ENCODE measurements at regions not wholly inside any gene's neighbourhood (a gene's known extent, or its start where the extent isn't known, plus 50 kb on each side); places are given as distances from the start of the nearest gene placed in this dataset.

DNA sequence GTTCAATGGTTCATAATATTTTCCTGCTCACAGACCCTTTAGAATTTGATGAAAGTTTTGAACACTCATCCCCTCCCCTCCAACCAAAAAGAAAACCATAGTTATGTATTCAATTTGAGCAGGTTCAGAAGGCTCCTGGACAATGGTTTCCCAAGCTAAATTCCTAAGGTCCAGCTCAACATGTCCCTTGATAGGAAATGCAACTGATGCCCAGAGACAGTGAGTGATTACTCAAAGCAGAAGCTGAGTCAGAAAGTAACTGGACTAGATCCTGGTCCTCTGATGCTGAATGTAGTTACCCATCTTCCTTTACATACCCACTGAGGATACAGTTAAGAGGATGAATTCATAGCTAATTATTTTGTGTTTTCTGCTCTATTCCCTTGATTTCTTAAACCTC, 218.9 kb upstream of the NCKAP5 start:
- no peak overlapping the region for H3K4me3 ChIP-seq (ENCODE audit: low read depth, low read length)
- no peak for DNase-seq (ENCODE audit: low read depth)
- TF ChIP-seq, protein P1, sequence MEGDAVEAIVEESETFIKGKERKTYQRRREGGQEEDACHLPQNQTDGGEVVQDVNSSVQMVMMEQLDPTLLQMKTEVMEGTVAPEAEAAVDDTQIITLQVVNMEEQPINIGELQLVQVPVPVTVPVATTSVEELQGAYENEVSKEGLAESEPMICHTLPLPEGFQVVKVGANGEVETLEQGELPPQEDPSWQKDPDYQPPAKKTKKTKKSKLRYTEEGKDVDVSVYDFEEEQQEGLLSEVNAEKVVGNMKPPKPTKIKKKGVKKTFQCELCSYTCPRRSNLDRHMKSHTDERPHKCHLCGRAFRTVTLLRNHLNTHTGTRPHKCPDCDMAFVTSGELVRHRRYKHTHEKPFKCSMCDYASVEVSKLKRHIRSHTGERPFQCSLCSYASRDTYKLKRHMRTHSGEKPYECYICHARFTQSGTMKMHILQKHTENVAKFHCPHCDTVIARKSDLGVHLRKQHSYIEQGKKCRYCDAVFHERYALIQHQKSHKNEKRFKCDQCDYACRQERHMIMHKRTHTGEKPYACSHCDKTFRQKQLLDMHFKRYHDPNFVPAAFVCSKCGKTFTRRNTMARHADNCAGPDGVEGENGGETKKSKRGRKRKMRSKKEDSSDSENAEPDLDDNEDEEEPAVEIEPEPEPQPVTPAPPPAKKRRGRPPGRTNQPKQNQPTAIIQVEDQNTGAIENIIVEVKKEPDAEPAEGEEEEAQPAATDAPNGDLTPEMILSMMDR (IDR thresholded peaks at IDR 0.05; ENCODE audit: insufficient read depth, low read depth, low read length, missing control alignments): no peak

DNA sequence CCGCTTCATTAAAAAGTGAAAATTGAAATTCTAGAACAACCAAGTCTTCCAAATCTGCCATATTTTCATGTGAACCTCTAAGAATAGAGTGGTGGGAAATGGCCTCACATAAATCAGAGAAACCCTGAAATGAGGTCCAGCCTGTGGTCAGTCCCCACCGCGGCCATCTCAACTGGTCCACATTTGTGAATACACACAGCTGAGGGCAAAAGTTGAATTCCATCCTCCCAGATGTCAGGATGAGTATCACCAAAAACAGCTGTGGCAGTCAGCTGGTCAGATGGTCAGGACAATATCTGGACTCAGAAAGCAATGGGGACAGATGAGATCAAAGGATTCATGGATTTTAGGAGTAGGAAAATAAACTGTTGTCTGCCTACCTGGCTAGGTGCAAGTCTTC, 219.4 kb upstream of the NCKAP5 start:
- DNase-seq (ENCODE audit: low read depth): no peak
- H3K4me3 ChIP-seq (ENCODE audit: low read depth, low read length): no peak overlapping the region
- TF ChIP-seq, protein P1 (IDR thresholded peaks at IDR 0.05; ENCODE audit: insufficient read depth, low read depth, low read length, missing control alignments): no peak

DNA sequence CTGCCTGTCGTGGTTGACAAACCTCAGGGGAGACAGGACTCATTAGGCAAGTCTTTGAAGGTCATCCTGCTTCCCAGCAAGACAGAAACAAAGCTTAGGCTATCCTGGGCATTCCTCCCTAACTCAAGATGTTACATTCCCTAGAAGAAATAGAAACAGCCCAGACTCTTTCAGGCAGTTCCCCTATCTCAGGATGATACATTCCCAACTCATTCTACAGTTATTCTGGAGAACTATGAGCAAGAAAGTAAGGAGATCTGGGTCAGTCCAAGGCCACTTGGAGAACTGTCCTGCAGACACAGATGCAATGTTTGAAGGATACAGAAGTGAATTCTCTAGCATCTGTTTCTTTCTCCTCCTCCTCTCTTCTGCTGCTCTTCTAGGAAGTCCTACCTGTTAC, 220.1 kb upstream of the NCKAP5 start:
- no peak for DNase-seq (ENCODE audit: low read depth)
- TF ChIP-seq, protein P1 (IDR thresholded peaks at IDR 0.05; ENCODE audit: insufficient read depth, low read depth, low read length, missing control alignments): no peak
- H3K4me3 ChIP-seq (ENCODE audit: low read depth, low read length): no peak overlapping the region

DNA sequence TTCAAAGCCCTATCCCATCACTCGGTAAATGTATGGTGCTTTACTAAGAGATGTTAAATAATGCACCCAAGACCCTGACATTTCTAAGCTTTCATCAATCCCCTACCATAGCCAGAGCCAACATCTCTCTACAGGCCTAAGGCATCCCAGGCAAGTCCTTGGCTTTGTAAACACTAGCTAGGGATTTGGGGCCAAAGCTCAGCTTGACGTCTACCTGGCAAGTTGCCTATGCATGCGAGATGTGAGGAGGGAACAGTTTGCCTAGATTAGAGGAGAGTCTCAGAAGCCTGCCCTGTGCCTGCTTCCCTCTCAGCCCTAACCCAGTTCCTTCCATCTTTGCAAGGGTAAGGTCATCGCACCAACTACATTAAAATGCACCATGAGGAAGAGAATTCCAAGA, 221.5 kb upstream of the NCKAP5 start:
- no peak overlapping the region for H3K4me3 ChIP-seq (ENCODE audit: low read depth, low read length)
- DNase-seq (ENCODE audit: low read depth): no peak
- TF ChIP-seq, protein P1 (IDR thresholded peaks at IDR 0.05; ENCODE audit: insufficient read depth, low read depth, low read length, missing control alignments): no peak

DNA sequence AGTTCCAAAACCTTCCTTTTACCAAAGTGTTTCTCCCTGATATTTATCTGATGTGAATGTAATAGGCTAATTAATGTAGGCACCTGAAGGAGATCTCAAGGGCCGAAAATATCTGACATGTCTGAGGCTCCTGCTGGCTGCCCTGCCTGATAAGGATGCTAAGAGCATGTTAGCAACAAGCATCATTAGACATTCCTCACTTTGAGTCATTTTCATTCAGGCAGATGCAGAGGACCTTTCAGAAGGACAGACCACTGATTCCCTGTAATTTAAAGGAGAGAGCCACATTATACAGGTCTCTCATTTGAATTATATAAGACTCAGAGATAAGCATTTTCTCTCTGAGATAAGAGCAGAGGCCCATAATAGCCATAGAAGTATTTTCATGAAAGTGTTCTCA, 222.4 kb upstream of the NCKAP5 start:
- H3K4me3 ChIP-seq (ENCODE audit: low read depth, low read length): no peak overlapping the region
- TF ChIP-seq, protein P1 (IDR thresholded peaks at IDR 0.05; ENCODE audit: insufficient read depth, low read depth, low read length, missing control alignments): no peak
- DNase-seq (ENCODE audit: low read depth): no peak

DNA sequence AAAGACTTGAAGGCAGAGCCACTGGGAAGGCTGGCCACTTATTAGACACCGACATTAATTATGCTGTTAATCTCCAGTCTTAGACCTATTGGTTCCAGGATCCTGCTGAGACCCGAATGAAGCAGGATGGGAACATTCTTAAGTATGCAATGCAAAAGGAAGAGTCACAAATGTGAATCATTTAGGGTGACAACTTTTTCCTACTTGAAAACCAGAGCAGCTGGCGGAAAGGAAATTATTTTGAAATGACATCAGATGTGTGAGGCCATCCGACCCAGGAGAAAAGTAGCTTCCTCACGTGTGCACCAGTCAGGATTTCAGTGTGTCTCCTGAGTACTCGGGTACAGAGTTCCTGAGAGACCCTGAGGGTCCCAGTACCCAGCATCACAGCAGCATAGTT, 222.9 kb upstream of the NCKAP5 start:
- TF ChIP-seq, protein P1 (IDR thresholded peaks at IDR 0.05; ENCODE audit: insufficient read depth, low read depth, low read length, missing control alignments): no peak
- no peak for DNase-seq (ENCODE audit: low read depth)
- no peak overlapping the region for H3K4me3 ChIP-seq (ENCODE audit: low read depth, low read length)

DNA sequence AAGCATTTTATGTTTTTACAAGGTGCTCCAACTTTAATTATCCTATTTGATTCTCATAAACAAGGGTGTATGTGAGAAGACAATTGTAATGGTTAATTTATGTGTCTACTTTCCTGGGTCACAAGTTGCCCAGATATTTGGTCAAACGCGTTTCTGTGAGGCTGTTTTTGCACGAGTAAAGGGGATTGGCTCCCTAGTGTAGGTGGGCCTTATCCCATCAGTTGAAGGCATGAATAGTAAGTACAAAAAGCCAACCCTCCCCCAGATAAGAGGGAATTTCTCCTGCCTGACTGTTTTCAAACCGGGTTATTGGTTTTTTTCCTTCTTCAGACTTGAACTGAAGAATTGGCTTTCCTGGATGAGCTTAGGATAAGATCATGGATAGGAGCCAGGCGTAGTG, 224.0 kb upstream of the NCKAP5 start:
- TF ChIP-seq, protein P1 (IDR thresholded peaks at IDR 0.05; ENCODE audit: insufficient read depth, low read depth, low read length, missing control alignments): no peak
- H3K4me3 ChIP-seq (ENCODE audit: low read depth, low read length): no peak overlapping the region
- DNase-seq (ENCODE audit: low read depth): no peak

All from GM12865 (cell line).